ENCODE measurements at regions not wholly inside any gene's neighbourhood (a gene's known extent, or its start where the extent isn't known, plus 50 kb on each side); places are given as distances from the start of the nearest gene placed in this dataset.
A peak's percentile ranks its signal among the peaks of the same experiment; 100 is the strongest.

DNA sequence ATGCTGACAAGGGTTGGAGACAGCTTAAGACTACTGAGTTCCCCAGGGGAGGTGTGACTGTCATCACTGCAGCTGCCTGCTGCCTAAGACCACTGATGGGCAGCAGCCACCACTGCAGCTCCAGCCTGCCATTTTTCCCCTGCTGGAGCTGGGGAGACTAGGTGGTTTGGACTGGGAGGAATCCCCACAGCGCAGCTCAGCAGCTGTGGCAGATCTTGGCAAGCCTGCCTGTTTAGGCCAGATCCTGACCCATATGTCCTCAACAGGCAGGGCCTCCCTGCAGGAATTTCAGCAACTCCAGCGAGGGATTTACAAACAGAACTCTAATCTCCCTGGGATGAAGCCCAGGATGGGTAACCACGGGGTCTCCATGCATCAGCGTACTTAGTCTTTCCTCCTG, 356.4 kb upstream of the TOM1L1 start:
- H3K36me3 Mint-ChIP-seq (ENCODE audit: unreplicated experiment), result no peaks in the 10 kb centered on the region
- TF ChIP-seq, protein P1, sequence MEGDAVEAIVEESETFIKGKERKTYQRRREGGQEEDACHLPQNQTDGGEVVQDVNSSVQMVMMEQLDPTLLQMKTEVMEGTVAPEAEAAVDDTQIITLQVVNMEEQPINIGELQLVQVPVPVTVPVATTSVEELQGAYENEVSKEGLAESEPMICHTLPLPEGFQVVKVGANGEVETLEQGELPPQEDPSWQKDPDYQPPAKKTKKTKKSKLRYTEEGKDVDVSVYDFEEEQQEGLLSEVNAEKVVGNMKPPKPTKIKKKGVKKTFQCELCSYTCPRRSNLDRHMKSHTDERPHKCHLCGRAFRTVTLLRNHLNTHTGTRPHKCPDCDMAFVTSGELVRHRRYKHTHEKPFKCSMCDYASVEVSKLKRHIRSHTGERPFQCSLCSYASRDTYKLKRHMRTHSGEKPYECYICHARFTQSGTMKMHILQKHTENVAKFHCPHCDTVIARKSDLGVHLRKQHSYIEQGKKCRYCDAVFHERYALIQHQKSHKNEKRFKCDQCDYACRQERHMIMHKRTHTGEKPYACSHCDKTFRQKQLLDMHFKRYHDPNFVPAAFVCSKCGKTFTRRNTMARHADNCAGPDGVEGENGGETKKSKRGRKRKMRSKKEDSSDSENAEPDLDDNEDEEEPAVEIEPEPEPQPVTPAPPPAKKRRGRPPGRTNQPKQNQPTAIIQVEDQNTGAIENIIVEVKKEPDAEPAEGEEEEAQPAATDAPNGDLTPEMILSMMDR (IDR thresholded peaks at IDR 0.05; ENCODE audit: partially characterized antibody, unreplicated experiment), result peak; percentile 15
- no peak overlapping the region for H3K4me3 Mint-ChIP-seq (ENCODE audit: unreplicated experiment)
- no peak overlapping the region for H3K27ac Mint-ChIP-seq (ENCODE audit: unreplicated experiment)
- no peaks in the 10 kb centered on the region for H3K27me3 Mint-ChIP-seq (ENCODE audit: unreplicated experiment)
- DNase-seq, result peak; percentile 64
- H3K9me3 Mint-ChIP-seq (ENCODE audit: unreplicated experiment), result peaks cover 2% of the 10 kb centered on the region
- H3K4me1 Mint-ChIP-seq (ENCODE audit: low read depth, unreplicated experiment), result no peaks in the 10 kb centered on the region

DNA sequence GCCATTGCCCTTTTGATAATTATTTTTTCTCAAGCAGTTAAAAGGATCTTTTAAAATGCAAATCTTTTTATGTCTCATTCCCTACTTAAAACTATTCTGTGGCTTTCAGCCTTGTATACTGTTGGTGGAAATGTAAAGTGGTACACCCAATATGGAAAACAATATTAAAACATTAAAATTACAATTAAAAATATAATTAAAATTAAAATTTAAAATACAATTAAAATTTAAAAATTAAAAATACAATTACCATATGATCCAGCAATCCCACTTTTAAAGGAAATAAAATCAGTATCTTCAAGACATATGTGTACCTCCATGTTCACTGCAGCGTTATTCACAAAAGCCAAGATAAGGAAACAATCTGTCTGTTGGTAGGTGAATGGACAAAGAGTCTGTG, 340.8 kb upstream of the TOM1L1 start:
- H3K4me1 Mint-ChIP-seq (ENCODE audit: low read depth, unreplicated experiment), result no peaks in the 10 kb centered on the region
- no peaks in the 10 kb centered on the region for H3K9me3 Mint-ChIP-seq (ENCODE audit: unreplicated experiment)
- H3K27ac Mint-ChIP-seq (ENCODE audit: unreplicated experiment), result no peak overlapping the region
- H3K27me3 Mint-ChIP-seq (ENCODE audit: unreplicated experiment), result no peaks in the 10 kb centered on the region
- H3K4me3 Mint-ChIP-seq (ENCODE audit: unreplicated experiment), result no peak overlapping the region
- DNase-seq, result no peak
- TF ChIP-seq, protein P1 (IDR thresholded peaks at IDR 0.05; ENCODE audit: partially characterized antibody, unreplicated experiment), result no peak
- no peaks in the 10 kb centered on the region for H3K36me3 Mint-ChIP-seq (ENCODE audit: unreplicated experiment)

DNA sequence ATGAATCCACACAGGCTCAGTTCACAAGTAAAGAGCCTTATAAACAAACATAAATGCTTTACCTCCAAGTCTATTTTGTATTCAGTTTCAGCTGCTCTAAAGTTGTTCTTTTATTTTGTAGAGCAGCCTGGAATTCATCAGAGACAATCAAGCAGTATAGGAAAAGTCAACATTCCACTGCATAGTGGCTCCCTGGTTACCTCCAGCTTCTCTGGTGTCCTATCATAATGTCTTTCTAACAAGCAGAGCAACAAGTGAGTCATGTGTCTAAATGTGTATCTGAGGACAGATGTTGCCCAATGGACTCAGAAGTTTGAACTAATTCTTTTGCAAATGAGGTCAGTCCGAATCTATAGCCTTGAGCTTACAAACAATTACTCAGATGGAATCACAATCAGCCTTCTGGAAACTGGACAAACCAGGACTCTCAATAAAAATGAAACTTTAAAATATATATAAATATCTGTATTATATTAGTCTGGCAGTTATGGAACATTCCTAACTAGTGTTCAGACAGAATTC, 292.0 kb upstream of the TOM1L1 start:
- Mint-ChIP-seq H3K36me3 (ENCODE audit: unreplicated experiment) (peaks cover 9% of the 10 kb centered on the region), H3K4me1 (ENCODE audit: low read depth, unreplicated experiment) (no peaks in the 10 kb centered on the region), H3K4me3 (ENCODE audit: unreplicated experiment) (no peak overlapping the region), H3K9me3 (ENCODE audit: unreplicated experiment) (peaks cover 3% of the 10 kb centered on the region), H3K27me3 (ENCODE audit: unreplicated experiment) (no peaks in the 10 kb centered on the region), H3K27ac (ENCODE audit: unreplicated experiment) (no peak overlapping the region)
- DNase-seq, result no peak
- TF ChIP-seq, protein P1 (IDR thresholded peaks at IDR 0.05; ENCODE audit: partially characterized antibody, unreplicated experiment), result no peak

DNA sequence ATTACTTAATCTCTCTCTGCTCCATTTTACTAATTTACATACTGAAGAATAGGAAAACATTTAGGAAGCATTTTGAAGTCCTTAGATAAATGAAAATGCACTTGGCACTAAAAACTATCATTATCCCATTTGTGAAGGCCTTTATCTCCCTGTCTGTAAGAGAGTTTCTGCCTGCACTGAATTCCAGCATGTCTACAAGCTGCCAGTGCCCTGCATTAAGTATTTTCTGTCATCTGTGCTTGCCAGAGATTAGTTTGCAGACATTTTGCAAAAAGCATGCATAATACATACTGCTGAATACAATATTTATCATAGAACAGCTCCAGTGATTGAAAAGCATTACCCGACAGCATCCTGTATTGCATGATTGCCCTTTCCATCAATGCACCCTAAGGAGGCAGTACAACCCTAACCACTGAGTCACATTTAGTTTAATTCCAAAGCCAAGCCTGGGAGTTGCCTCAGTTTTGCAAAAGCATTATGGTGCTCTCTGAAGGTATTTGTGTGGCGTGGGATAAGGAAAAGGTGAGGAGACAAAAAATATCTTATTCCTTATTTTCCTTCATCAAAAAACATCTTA, 280.2 kb upstream of the TOM1L1 start:
- Mint-ChIP-seq H3K4me1 (ENCODE audit: low read depth, unreplicated experiment) (no peaks in the 10 kb centered on the region), H3K4me3 (ENCODE audit: unreplicated experiment) (no peak overlapping the region), H3K9me3 (ENCODE audit: unreplicated experiment) (no peaks in the 10 kb centered on the region), H3K27me3 (ENCODE audit: unreplicated experiment) (no peaks in the 10 kb centered on the region), H3K36me3 (ENCODE audit: unreplicated experiment) (no peaks in the 10 kb centered on the region), H3K27ac (ENCODE audit: unreplicated experiment) (no peak overlapping the region)
- DNase-seq, result no peak
- TF ChIP-seq, protein P1 (IDR thresholded peaks at IDR 0.05; ENCODE audit: partially characterized antibody, unreplicated experiment), result no peak

DNA sequence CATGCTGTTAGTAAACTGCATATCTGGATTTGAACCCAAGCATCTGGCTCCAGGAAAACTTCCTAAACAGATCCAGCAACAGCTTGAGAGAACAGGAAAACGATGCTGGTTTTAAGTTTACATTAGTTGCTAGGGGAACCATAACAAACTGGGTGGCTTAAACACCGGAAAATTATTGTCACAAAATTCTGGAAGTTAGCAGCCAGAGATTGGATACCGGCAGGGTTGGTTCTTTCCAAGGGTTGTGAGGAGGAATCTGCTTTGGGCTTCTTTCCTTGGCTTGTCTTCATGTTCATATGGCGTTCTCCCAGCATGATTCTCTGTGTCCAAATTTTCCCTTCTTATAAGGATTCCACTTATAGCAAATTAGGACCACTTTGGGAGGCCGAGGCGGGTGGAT, 276.9 kb upstream of the TOM1L1 start:
- Mint-ChIP-seq H3K27ac (ENCODE audit: unreplicated experiment) (no peak overlapping the region), H3K4me3 (ENCODE audit: unreplicated experiment) (no peak overlapping the region), H3K9me3 (ENCODE audit: unreplicated experiment) (no peaks in the 10 kb centered on the region), H3K4me1 (ENCODE audit: low read depth, unreplicated experiment) (no peaks in the 10 kb centered on the region), H3K36me3 (ENCODE audit: unreplicated experiment) (no peaks in the 10 kb centered on the region), H3K27me3 (ENCODE audit: unreplicated experiment) (no peaks in the 10 kb centered on the region)
- DNase-seq, result no peak
- TF ChIP-seq, protein P1 (IDR thresholded peaks at IDR 0.05; ENCODE audit: partially characterized antibody, unreplicated experiment), result no peak
